GM21723 (cell line): ENCODE measurements at regions not wholly inside any gene's neighbourhood (a gene's known extent, or its start where the extent isn't known, plus 50 kb on each side); places are given as distances from the start of the nearest gene placed in this dataset.
"Not testable (repeated sequence)": the region's sequence is repeated elsewhere in the genome, so short reads cannot be mapped to it uniquely, and the experiment has no call there.

Source experiments
- ATAC-seq: cut with Tn5 transposase; IDR thresholded peaks from one replicate; pipeline ENCODE4 v1.9.1; 2021; ENCODE audit warnings: mild to moderate bottlenecking, moderate library complexity; ENCODE audit not compliant: unreplicated experiment

DNA sequence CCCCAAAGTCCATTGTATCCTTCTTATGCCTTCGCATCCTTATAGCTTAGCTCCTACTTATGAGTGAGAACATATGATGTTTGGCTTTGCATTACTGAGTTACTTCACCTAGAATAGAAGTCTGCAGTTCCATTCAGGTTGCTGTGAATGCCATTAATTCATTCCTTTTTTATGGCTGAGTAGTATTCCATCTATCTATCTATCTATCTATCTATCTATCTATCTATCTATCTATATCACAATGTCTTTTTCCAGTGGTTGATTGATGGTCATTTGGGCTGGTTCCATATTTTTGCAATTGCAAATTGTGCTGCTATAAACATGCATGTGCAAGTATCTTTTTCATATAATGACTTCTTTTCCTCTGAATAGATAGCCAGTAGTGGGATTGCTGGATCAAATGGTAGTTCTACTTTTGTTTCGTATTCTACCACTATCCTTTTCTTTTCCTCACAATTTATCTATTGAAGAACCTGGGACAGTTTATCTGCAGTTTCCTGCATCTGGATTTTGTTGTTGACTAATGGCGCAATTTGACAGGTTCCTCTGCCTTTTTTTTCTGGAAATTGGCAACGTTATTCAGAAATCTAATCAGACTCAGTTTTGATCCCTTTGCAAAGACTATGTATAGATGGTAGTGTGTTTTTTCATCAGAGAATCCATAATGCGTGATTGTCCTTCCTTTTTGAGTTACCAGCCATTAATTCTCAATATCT, 287.2 kb downstream of the ARL4A start:
- no peak for ATAC-seq

DNA sequence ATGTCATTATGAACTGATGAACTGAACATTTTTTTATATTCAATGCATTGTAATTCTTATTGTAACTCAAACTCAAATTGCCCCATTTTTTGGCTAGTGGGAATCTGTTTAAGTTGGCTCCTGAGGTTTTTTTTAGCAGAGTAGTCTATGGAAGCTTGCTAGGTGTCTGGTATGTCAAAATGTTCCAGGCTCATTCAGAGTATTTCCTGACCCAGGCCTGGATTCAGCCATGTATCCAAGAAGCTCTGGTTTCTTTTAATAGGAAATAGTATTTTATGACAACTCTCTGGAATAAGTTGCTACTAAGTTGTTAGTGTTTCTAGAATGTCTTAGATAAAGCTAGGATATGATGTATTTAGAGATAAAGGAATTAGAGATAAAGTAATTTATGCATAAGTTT, 288.0 kb downstream of the ARL4A start:
- no peak for ATAC-seq

DNA sequence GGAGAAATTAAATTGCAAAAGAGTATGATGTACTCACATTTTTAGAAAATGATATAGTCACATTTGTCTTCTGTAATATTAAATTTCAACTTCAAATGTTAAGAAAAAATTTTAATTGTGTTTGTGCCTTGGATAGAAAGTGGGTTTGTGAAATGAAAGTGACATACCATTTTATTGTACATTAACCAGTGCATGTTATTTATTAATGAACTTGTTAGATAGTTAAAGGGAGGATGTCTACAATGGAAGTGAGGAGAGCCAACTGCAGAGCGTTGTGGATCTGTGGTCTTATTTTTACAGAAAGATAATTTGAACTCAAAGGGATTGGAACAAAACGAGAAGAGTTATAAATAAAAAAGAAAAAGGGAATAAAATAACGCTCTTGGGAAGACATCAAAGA, 291.7 kb downstream of the ARL4A start:
- no peak for ATAC-seq

- ATAC-seq: no peak
Measured at GRCh38 chr7:12982178-12982577, 294.7 kb downstream of the ARL4A start.

- no peak for ATAC-seq
Measured at GRCh38 chr7:12984117-12984516, 296.7 kb downstream of the ARL4A start.

GRCh38 chr7:12985228-12985627, 297.8 kb downstream of the ARL4A start:
- no peak for ATAC-seq

DNA sequence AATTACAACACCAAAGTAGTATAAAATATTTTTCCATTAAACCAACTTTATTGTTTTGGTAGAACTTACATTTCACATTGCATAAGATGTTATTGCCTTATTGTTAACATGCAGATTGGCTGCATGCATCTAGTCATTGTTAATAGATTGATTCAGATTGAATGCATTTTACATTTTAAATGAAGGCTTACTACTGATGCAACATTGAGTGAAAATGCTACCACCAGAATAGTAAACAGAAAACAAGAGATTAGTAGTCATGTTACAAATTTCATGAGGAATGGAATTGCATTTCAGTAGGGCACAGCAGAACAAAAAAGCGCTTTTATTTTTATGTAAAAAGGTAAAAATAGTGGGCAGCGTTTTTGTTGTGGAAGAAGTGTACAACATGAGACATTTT, 298.3 kb downstream of the ARL4A start:
- no peak for ATAC-seq

DNA sequence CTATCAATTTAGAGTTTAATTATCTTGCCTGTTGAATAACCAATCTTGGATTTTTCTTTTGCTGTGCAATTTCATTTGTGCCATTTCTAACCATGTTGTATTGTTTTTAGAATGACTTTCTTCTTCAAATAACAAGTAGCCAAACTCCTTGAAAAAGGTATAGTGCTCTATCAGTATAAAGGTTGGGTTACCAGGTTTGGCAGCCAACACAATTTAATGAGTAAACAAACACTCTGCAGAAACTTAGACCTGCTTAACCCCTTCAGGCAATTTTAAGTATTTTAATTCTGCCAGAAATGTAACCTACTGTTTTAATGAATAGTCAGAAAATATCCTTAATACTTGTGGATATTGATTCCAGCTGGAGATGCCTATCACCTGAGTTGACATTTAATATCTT, 299.8 kb downstream of the ARL4A start:
- ATAC-seq: no peak

DNA sequence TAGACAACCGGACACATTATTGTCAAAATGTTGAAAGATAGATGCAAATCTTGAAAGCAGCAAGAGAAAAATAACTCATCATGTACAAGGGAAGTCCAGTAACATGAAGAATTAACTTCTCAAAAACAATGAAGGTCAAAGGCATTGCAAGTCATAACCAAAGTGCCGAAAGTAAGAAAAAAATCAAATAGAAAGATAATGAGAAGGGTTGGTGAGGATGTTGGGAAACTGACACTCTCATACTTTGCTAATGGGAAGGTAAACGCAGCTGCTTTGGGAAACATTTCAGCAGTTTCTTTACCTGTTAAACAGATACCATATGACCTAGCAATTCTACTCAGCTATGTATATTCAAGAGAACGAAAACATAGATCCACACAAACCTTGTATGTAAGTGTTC, 303.0 kb downstream of the ARL4A start:
- no peak for ATAC-seq

GRCh38 chr7:12993025-12993424, 305.6 kb downstream of the ARL4A start:
- ATAC-seq: no peak

GRCh38 chr7:12995912-12996469, 308.6 kb downstream of the ARL4A start:
- no peak for ATAC-seq

- no peak for ATAC-seq
Measured at GRCh38 chr7:13007331-13007730, 319.9 kb downstream of the ARL4A start.

DNA sequence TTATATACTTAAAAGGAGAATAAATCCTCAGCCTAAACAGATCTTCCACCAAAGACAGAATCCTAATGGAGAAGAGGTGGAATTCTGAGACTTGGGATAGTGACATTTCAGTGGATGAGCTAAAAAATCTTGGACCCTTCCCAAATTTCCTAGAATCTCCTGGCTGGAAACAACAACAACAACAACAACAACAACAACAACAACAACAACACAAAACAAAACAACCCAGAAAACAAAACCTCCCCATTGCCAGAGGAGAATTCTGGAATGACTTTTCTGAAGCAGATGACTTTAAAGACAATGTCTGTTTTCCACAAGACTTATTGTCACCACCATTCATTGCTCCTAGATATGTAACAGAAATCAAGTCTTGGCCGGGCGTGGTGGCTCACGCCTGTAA, 322.1 kb downstream of the ARL4A start:
- no peak for ATAC-seq

GRCh38 chr7:13014011-13014410, 326.6 kb downstream of the ARL4A start:
- no peak for ATAC-seq

- ATAC-seq: no peak
Measured at GRCh38 chr7:13016036-13016581, 328.7 kb downstream of the ARL4A start.

GRCh38 chr7:13016592-13017332, 329.3 kb downstream of the ARL4A start:
- ATAC-seq: no peak

DNA sequence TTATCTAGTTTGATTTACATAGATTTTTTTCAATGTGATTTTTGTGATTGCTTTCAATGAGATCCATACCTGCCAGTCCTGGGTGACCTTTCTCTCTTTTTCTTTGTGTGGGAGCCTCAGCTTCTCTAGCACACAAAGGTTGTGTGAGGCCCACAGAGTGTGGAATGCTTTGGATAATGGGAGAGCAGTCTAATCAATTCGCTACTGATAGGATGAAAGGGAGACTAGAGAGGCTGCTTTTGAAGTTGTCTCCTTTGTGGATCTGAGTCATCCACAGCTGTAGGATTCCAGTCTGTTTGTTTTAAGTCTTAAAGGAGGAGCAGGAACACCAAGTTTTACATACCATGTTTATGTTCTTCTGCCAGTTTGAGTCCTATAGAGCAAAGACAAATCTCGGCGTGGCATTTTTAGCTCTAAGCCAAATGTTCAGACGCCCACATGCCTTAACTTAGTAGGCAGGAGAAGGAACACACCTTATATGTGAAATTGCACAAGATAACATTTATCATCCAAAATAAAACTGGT, 330.0 kb downstream of the ARL4A start:
- ATAC-seq: no peak

DNA sequence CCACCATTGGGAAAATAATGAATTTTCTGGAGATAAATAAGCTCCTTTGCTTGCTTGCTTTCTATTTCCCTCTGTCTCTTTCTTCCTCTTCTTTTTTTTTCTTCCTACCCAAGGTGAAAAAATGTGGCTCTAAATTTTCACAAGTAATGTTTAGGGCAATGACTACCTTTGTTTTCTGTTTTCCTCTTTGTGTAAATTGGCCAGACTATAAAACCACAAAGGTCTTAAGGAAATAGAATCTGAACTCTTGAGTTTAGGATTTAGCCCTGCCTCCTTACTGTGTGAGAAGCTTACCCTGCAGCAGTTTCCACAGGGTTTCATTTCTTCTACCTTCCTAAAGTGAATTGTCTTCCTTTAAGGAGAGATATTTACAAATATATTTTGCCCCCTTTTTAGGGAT, 330.4 kb downstream of the ARL4A start:
- ATAC-seq: no peak

- no peak for ATAC-seq
Measured at GRCh38 chr7:13021566-13022300, 334.3 kb downstream of the ARL4A start.

DNA sequence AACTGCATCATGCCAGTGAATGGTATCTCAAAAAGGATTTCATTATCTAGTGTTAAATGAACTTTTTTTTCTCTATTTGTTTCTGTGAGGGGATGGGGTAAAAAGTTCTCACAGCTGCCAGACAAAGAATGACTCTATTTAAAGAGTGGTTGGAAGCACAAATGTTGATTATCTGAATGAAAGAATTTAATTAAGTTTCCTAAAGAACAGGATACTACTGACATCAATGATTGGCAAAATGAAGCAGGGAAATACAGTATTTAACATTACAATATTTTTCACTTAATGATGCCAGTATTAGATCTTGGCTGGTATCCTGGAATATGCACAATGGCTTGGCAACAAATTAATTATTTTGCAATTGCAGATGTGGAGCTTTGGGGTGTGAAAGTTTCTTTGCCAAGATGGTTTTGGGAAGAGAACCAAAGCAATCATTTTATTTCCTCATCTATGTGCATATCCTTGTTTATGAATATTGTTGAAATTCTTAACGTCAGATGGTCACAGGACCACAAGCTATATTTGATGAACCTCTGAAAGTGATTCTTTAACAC, 336.8 kb downstream of the ARL4A start:
- ATAC-seq: no peak

GRCh38 chr7:13025043-13025442, 337.6 kb downstream of the ARL4A start:
- not testable (repeated sequence) for ATAC-seq
